Stomach (tissue), 4 donors: ENCODE measurements at regions not wholly inside any gene's neighbourhood (a gene's known extent, or its start where the extent isn't known, plus 50 kb on each side); places are given as distances from the start of the nearest gene placed in this dataset.

Experiments
- EP300 ChIP-seq: sonication (generic); formaldehyde crosslinking; IDR thresholded peaks from one replicate; pipeline ENCODE4 v1.6.1; 2017; ENCODE audit warnings: antibody characterized with exemption
- POLR2A ChIP-seq, 4 donors: fragments of 450-650 bp; IDR thresholded peaks; one replicate each; pipeline ENCODE4 v1.6.1; 2016; ENCODE audit warnings: antibody characterized with exemption in 4 of 4, control low read depth in 2 of 4, mild to moderate bottlenecking in 1 of 4, moderate library complexity in 1 of 4
- TF ChIP-seq, protein P1 (sequence below), 7 experiments: fragments of 450-650 bp in 4 of 7; fragments of 200-600 bp in 3 of 7; sonication (generic) in 3 of 7; IDR thresholded peaks; one replicate each; pipeline ENCODE4 v1.5.1; 2016 to 2019; ENCODE audit warnings: antibody characterized with exemption in 7 of 7, control low read depth in 2 of 7, mild to moderate bottlenecking in 1 of 7

DNA sequence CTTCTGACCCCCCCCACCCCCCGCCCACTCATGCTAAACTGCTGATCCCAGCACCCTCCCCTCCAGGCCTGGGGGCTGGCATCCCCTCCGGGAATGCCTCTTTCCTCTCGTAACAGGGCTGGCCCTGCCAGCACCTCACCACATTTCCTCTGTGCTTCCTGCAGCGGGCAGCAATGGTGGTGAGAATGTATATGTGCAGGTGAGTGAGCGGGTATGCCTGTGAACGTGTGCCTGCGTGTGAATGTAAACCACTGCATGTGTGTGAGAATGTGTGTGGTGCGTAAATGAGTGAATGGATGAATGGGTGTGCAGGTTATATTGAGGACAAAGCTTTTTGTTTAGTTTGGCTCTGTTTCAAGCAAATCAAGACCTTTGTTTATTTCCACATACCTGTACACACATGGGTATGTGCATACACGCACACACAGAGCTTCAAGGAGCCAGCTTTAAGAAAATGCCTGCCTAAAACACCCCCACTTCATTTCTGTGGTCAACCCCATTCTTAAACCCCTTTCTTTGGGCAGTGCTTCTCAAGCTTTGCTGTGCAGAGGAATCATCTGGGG is 95.7 kb upstream of the SHB start:
- TF ChIP-seq, protein P1, sequence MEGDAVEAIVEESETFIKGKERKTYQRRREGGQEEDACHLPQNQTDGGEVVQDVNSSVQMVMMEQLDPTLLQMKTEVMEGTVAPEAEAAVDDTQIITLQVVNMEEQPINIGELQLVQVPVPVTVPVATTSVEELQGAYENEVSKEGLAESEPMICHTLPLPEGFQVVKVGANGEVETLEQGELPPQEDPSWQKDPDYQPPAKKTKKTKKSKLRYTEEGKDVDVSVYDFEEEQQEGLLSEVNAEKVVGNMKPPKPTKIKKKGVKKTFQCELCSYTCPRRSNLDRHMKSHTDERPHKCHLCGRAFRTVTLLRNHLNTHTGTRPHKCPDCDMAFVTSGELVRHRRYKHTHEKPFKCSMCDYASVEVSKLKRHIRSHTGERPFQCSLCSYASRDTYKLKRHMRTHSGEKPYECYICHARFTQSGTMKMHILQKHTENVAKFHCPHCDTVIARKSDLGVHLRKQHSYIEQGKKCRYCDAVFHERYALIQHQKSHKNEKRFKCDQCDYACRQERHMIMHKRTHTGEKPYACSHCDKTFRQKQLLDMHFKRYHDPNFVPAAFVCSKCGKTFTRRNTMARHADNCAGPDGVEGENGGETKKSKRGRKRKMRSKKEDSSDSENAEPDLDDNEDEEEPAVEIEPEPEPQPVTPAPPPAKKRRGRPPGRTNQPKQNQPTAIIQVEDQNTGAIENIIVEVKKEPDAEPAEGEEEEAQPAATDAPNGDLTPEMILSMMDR (IDR thresholded peaks at IDR 0.05), result no peak
- no peak for TF ChIP-seq EP300
- no peak for TF ChIP-seq POLR2A (IDR thresholded peaks at IDR 0.05)
